ENCODE measurements at regions not wholly inside any gene's neighbourhood (a gene's known extent, or its start where the extent isn't known, plus 50 kb on each side); places are given as distances from the start of the nearest gene placed in this dataset.
A peak's percentile ranks its signal among the peaks of the same experiment; 100 is the strongest.
"Not testable (repeated sequence)": the region's sequence is repeated elsewhere in the genome, so short reads cannot be mapped to it uniquely, and the experiment has no call there.

- TF ChIP-seq CTCF (IDR thresholded peaks at IDR 0.05; ENCODE audit: low read depth, low read length, missing control alignments) = peak; percentile 25
- in situ Hi-C loops (cut with HindIII; ENCODE audit: low pct_ligation_motif_present, low sequenced_read_pairs) = no loop called here
- no peak for DNase-seq
Measured at GRCh38 chr14:51369814-51370213, 129.8 kb downstream of the TMX1 start.

GRCh38 chr14:51370758-51371386, 130.8 kb downstream of the TMX1 start:
- DNase-seq = peak; percentile 56
- TF ChIP-seq CTCF (IDR thresholded peaks at IDR 0.05; ENCODE audit: low read depth, low read length, missing control alignments) = no peak
- in situ Hi-C loops (cut with HindIII; ENCODE audit: low pct_ligation_motif_present, low sequenced_read_pairs) = no loop called here
- no peak overlapping the region for H3K27ac ChIP-seq
- no peaks in the 10 kb centered on the region for H3K36me3 ChIP-seq (replicated peaks)
- H3K4me3 ChIP-seq (ENCODE audit: low read depth, low read length) = no peak overlapping the region
- no peaks in the 10 kb centered on the region for H3K27me3 ChIP-seq (replicated peaks)

More at GRCh38 chr14:51369814-51370213, 129.8 kb downstream of the TMX1 start:
- Histone ChIP-seq H3K27me3 (replicated peaks) (no peaks in the 10 kb centered on the region), H3K4me3 (ENCODE audit: low read depth, low read length) (no peak overlapping the region), H3K36me3 (replicated peaks) (no peaks in the 10 kb centered on the region), H3K27ac (peak overlapping the region; percentile 97)

GRCh38 chr14:51377186-51377585, 137.1 kb downstream of the TMX1 start:
- H3K27ac ChIP-seq; H3K36me3 ChIP-seq (replicated peaks); in situ Hi-C loops (cut with HindIII; ENCODE audit: low pct_ligation_motif_present, low sequenced_read_pairs); H3K27me3 ChIP-seq (replicated peaks); DNase-seq; H3K4me3 ChIP-seq (ENCODE audit: low read depth, low read length): not testable (repeated sequence)

GRCh38 chr14:51382506-51382905, 142.5 kb downstream of the TMX1 start:
- Histone ChIP-seq H3K27me3 (replicated peaks) (no peaks in the 10 kb centered on the region), H3K4me3 (ENCODE audit: low read depth, low read length) (no peak overlapping the region), H3K27ac (no peak overlapping the region), H3K36me3 (replicated peaks) (no peaks in the 10 kb centered on the region)
- no peak for DNase-seq
- in situ Hi-C loops (cut with HindIII; ENCODE audit: low pct_ligation_motif_present, low sequenced_read_pairs) = no loop called here
- TF ChIP-seq CTCF (IDR thresholded peaks at IDR 0.05; ENCODE audit: low read depth, low read length, missing control alignments) = no peak

- in situ Hi-C loops (cut with HindIII; ENCODE audit: low pct_ligation_motif_present, low sequenced_read_pairs) = no loop called here
- no peak for DNase-seq
- Histone ChIP-seq H3K27ac (no peak overlapping the region), H3K27me3 (replicated peaks) (no peaks in the 10 kb centered on the region), H3K36me3 (replicated peaks) (no peaks in the 10 kb centered on the region), H3K4me3 (ENCODE audit: low read depth, low read length) (no peak overlapping the region)
- no peak for TF ChIP-seq CTCF (IDR thresholded peaks at IDR 0.05; ENCODE audit: low read depth, low read length, missing control alignments)
Measured at GRCh38 chr14:51386411-51386810, 146.4 kb downstream of the TMX1 start.

- no peak for DNase-seq
- Histone ChIP-seq H3K27me3 (replicated peaks) (no peaks in the 10 kb centered on the region), H3K36me3 (replicated peaks) (no peaks in the 10 kb centered on the region), H3K27ac (no peak overlapping the region), H3K4me3 (ENCODE audit: low read depth, low read length) (no peak overlapping the region)
- in situ Hi-C loops (cut with HindIII; ENCODE audit: low pct_ligation_motif_present, low sequenced_read_pairs) = no loop called here
- no peak for TF ChIP-seq CTCF (IDR thresholded peaks at IDR 0.05; ENCODE audit: low read depth, low read length, missing control alignments)
Measured at GRCh38 chr14:51386983-51387735, 147.1 kb downstream of the TMX1 start.

Measured in brain microvascular endothelial cell (primary cell).